ENCODE measurements at regions not wholly inside any gene's neighbourhood (a gene's known extent, or its start where the extent isn't known, plus 50 kb on each side); places are given as distances from the start of the nearest gene placed in this dataset.
"Not testable (repeated sequence)": the region's sequence is repeated elsewhere in the genome, so short reads cannot be mapped to it uniquely, and the experiment has no call there.

DNA sequence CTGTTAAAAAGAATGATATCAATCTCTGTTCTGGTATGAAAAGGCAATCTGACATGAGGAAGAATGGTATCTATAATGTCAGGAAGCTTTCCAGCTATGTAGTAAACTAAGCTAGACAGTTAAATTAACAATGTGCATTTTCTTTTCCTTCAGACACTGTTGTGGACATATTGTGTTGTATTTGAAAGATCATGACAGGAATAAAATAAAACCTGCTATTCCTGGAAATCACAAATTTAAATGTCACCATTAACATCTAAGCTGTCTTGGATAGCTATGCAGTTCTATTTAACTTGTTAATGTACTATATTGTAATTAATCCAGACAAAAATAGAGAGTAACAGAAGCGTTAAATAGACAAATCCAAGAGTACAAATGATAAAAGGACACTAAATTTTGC lies 297.4 kb upstream of the LUZP2 start:
- WGBS, 2 donors, result 66 to 72% methylated on average over 1 of the region's 1 CpG
- intact Hi-C loops (cut with DNase I; ENCODE audit: low total_unique reads), result no loop called here
- H3K4me3 ChIP-seq (ENCODE audit: low read depth, poor library complexity, severe bottlenecking), result no peak overlapping the region
- no peak for DNase-seq (ENCODE audit: low spot score in 2 of 2)
- TF ChIP-seq, protein P1, sequence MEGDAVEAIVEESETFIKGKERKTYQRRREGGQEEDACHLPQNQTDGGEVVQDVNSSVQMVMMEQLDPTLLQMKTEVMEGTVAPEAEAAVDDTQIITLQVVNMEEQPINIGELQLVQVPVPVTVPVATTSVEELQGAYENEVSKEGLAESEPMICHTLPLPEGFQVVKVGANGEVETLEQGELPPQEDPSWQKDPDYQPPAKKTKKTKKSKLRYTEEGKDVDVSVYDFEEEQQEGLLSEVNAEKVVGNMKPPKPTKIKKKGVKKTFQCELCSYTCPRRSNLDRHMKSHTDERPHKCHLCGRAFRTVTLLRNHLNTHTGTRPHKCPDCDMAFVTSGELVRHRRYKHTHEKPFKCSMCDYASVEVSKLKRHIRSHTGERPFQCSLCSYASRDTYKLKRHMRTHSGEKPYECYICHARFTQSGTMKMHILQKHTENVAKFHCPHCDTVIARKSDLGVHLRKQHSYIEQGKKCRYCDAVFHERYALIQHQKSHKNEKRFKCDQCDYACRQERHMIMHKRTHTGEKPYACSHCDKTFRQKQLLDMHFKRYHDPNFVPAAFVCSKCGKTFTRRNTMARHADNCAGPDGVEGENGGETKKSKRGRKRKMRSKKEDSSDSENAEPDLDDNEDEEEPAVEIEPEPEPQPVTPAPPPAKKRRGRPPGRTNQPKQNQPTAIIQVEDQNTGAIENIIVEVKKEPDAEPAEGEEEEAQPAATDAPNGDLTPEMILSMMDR (IDR thresholded peaks at IDR 0.05), result no peak
- no peak for TF ChIP-seq POLR2A (IDR thresholded peaks at IDR 0.05)

DNA sequence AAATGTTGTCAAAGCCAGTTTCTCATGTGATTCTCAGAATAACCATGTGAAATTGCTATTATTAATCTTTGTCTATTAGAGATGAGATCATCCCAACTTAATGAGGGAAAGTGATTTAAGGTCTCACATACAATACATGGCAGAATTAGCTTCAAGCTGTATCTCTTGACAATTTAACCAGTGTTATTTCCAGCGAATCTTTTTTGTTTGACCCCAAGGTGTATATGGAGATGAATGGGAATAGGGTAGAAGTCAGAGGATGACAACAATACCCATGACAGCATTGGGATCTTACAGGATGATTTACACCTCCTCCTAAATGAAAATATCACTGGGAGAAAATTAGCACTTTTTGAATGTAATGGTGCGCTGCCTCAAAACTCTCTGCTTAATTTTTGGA lies 290.8 kb upstream of the LUZP2 start:
- H3K4me3 ChIP-seq (ENCODE audit: low read depth, poor library complexity, severe bottlenecking), result no peak overlapping the region
- no peak for DNase-seq (ENCODE audit: low spot score in 2 of 2)
- intact Hi-C loops (cut with DNase I; ENCODE audit: low total_unique reads), result no loop called here
- WGBS, 2 donors, result 77 to 79% methylated on average over 2 of the region's 2 CpGs
- TF ChIP-seq POLR2A (IDR thresholded peaks at IDR 0.05), result no peak
- TF ChIP-seq, protein P1 (IDR thresholded peaks at IDR 0.05), result no peak

DNA sequence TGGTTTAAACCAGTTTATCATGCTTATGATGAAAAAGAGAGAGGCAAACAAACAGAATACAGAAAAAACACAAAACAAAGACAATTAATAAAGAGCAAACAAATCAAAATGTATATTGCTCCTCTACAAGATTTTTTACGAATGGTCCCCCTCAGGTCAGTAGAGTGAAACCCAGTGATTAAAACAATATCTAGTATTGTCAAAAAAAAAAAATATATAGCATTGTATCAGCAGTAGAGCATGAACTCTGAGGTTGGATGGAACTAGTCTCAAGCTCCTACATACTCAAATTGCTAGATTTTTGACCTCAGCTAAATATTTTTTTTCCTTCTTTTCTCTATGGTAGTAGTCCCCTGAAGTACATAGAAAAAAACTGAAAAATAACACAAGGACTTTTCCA lies 290.3 kb upstream of the LUZP2 start:
- no peak for TF ChIP-seq POLR2A (IDR thresholded peaks at IDR 0.05)
- TF ChIP-seq, protein P1 (IDR thresholded peaks at IDR 0.05), result no peak
- intact Hi-C loops (cut with DNase I; ENCODE audit: low total_unique reads), result no loop called here
- 69 to 72% methylated on average over 1 of the region's 1 CpG for WGBS, 2 donors
- no peak overlapping the region for H3K4me3 ChIP-seq (ENCODE audit: low read depth, poor library complexity, severe bottlenecking)
- no peak for DNase-seq (ENCODE audit: low spot score in 2 of 2)

DNA sequence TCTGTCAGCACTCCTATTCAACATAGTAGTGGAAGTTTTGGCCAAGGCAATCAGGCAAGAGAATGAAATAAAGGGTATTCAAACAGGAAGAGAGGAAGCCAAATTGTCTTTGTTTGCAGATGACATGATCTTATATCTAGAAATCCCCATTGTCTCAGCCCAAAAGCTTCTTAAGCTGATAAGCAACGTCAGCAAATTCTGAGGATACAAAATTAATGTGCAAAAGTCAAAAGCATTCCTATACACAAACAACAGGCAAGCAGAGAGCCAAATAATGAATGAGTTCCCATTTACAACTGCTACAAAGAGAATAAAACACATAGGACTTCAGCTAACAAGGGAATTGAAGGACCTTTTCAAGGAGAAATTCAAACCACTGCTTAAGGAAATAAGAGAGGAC lies 280.4 kb upstream of the LUZP2 start:
- intact Hi-C loops (cut with DNase I; ENCODE audit: low total_unique reads), result no loop called here
- 53 to 69% methylated on average over 1 of the region's 1 CpG for WGBS, 2 donors
- no peak overlapping the region for H3K4me3 ChIP-seq (ENCODE audit: low read depth, poor library complexity, severe bottlenecking)
- TF ChIP-seq, protein P1 (IDR thresholded peaks at IDR 0.05), result no peak
- no peak for TF ChIP-seq POLR2A (IDR thresholded peaks at IDR 0.05)
- no peak for DNase-seq (ENCODE audit: low spot score in 2 of 2)

DNA sequence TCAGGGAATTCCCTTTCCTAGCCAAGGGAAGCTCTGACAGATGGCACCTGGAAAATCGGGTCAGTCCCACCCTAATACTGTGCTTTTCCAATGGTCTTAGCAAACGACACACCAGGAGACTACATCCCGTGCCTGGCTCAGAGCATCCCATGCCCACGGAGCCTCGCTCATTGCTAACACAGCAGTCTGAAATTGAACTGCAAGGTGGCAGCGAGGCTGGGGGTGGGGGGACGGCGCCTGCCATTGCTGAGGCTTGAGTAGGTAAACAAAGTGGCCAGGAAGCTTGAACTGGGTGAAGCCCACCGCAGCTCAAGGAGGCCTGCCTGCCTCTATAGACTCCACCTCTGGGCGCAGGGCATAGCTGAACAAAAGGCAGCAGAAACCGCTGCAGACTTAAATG lies 279.5 kb upstream of the LUZP2 start:
- 77 to 92% methylated on average over 9 to 10 of the region's 11 CpGs for WGBS, 2 donors
- DNase-seq (ENCODE audit: low spot score in 2 of 2); intact Hi-C loops (cut with DNase I; ENCODE audit: low total_unique reads); H3K4me3 ChIP-seq (ENCODE audit: low read depth, poor library complexity, severe bottlenecking): not testable (repeated sequence)

DNA sequence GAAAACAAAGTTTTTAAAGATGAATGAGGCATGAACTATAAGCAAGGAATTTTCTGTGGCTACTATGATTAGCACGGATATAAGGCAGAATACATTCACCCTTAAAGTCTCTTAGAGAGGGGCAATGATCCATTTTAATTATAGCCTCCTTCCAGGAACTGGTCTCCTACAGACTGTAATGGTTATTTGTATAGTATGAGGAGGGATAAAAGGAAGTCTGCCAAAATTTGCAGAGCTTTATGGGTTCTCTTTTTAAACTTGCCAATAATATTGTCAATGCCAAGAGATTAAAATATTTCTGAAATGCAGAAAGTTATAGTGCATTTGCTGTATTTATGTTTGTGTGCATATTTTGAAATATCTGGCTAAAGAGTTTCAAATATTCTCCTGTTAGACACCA lies 271.4 kb upstream of the LUZP2 start:
- WGBS, 2 donors, result 40 to 41% methylated on average over 1 of the region's 1 CpG
- no peak overlapping the region for H3K4me3 ChIP-seq (ENCODE audit: low read depth, poor library complexity, severe bottlenecking)
- intact Hi-C loops (cut with DNase I; ENCODE audit: low total_unique reads), result no loop called here
- DNase-seq (ENCODE audit: low spot score in 2 of 2), result no peak
- TF ChIP-seq, protein P1 (IDR thresholded peaks at IDR 0.05), result no peak
- no peak for TF ChIP-seq POLR2A (IDR thresholded peaks at IDR 0.05)
